BLaER1 (cell line): ENCODE measurements at regions not wholly inside any gene's neighbourhood (a gene's known extent, or its start where the extent isn't known, plus 50 kb on each side); places are given as distances from the start of the nearest gene placed in this dataset.

Experiments
- H3K27ac ChIP-seq: shearing (Covaris generic); formaldehyde crosslinking; 2 replicates; pipeline ENCODE4 v1.8.1; 2022
- H3K27me3 ChIP-seq: shearing (Covaris generic); formaldehyde crosslinking; 2 replicates; pipeline ENCODE4 v1.8.1; 2022
- H3K36me3 ChIP-seq: shearing (Covaris generic); formaldehyde crosslinking; 2 replicates; pipeline ENCODE4 v1.8.1; 2022
- H3K4me1 ChIP-seq: shearing (Covaris generic); formaldehyde crosslinking; 2 replicates; pipeline ENCODE4 v1.8.1; 2022
- H3K4me2 ChIP-seq: shearing (Covaris generic); formaldehyde crosslinking; 2 replicates; pipeline ENCODE4 v1.8.1; 2022
- H3K4me3 ChIP-seq: shearing (Covaris generic); formaldehyde crosslinking; 2 replicates; pipeline ENCODE4 v1.8.1; 2022
- H3K9ac ChIP-seq: shearing (Covaris generic); formaldehyde crosslinking; 2 replicates; pipeline ENCODE4 v1.8.1; 2022
- H3K9me3 ChIP-seq: shearing (Covaris generic); formaldehyde crosslinking; 2 replicates; pipeline ENCODE4 v1.8.1; 2022
- H4K20me1 ChIP-seq: shearing (Covaris generic); formaldehyde crosslinking; 2 replicates; pipeline ENCODE4 v1.8.1; 2022
- Cebpa-rat ChIP-seq: shearing (Covaris generic); IDR thresholded peaks from 2 replicates; pipeline ENCODE4 v1.8.1; 2022

DNA sequence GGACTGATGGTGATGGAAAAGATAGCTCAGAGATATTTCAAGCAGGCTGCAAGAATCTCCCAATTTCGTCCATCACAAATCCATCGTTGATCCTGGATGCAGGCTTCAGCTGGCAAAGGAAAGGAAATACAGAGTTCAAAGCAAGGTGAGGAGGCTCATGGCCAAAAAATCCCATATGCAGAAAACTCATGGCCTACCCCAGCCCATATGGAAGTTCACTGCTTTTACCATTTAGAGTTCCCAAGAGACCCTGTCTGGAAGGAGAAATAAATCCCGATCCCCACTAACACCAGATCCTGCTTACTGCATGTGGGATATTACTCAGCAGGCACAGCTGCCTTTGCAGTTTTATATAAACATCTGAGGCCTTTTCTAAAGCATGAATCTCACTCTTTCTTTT, 412.9 kb upstream of the SPRY2 start:
- Histone ChIP-seq H3K4me2 (no peak overlapping the region), H3K9me3 (peaks cover 4% of the 10 kb centered on the region; the same call in 1 of the 2 replicates), H3K27me3 (no peaks in the 10 kb centered on the region), H3K4me3 (no peak overlapping the region), H3K36me3 (no peaks in the 10 kb centered on the region), H3K27ac (no peak overlapping the region), H3K4me1 (no peaks in the 10 kb centered on the region), H4K20me1 (no peaks in the 10 kb centered on the region), H3K9ac (no peak overlapping the region)
- TF ChIP-seq Cebpa-rat, result no peak

DNA sequence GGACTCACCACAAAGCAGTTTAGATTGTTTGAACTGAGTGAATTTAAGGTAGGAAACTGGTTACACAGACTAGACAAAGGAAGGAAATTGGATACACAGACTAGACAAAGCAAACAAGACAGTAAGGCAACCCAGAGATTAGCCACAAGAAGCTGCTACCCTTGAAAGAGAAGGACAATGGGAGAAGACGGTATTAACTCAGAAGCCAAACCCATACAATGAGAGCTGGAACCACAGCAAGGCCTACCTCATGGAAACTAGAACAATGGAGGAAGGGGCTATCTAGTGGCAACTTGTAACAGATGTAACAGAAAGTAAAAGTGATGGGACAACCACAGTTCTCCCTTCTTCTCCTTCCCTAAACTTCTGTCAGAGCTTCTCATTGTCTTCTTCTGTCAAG, 410.9 kb upstream of the SPRY2 start:
- no peak overlapping the region for H3K27ac ChIP-seq
- no peak for TF ChIP-seq Cebpa-rat
- H3K4me1 ChIP-seq, result no peaks in the 10 kb centered on the region
- no peaks in the 10 kb centered on the region for H3K27me3 ChIP-seq
- no peak overlapping the region for H3K4me2 ChIP-seq
- no peaks in the 10 kb centered on the region for H3K9me3 ChIP-seq
- no peak overlapping the region for H3K4me3 ChIP-seq
- H3K36me3 ChIP-seq, result no peaks in the 10 kb centered on the region
- no peaks in the 10 kb centered on the region for H4K20me1 ChIP-seq
- no peak overlapping the region for H3K9ac ChIP-seq

DNA sequence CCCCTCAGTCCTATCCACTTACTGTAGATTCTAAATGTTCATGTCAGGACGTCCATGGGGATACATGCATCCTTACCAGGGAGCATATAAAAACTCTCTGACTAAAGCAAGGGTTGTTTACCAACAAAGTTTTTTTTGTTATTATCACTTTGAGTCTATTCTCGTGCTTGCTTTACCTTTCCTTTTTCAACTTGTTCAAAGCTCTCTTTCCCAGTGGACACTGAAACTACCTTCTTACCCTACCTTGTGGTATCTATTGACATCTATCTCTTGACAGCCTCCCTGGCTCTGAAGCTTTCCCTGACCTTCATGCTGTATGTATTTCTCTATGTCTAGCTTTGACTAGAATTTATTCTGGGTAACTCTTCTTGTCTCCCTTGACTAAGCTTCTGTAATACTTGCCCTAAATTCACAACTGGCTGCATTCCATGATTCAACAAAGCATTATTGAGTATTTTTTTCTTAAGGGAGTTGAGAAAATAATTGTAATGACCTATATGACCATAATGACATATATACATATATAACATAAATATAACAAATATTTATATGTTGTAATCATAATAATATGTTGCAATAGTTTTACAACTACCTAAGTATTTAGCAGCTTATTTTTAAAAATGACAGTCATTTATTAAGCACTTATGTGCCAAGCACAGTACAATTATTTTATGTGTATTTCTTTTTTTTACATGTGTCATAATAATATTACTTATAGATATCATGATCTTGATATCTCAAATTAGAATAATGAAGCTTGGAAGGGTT, 403.4 kb upstream of the SPRY2 start:
- Histone ChIP-seq H3K4me1 (no peaks in the 10 kb centered on the region), H3K4me3 (no peak overlapping the region), H4K20me1 (no peaks in the 10 kb centered on the region), H3K9me3 (no peaks in the 10 kb centered on the region), H3K4me2 (no peak overlapping the region), H3K36me3 (no peaks in the 10 kb centered on the region), H3K9ac (no peak overlapping the region), H3K27me3 (no peaks in the 10 kb centered on the region), H3K27ac (no peak overlapping the region)
- TF ChIP-seq Cebpa-rat, result no peak

DNA sequence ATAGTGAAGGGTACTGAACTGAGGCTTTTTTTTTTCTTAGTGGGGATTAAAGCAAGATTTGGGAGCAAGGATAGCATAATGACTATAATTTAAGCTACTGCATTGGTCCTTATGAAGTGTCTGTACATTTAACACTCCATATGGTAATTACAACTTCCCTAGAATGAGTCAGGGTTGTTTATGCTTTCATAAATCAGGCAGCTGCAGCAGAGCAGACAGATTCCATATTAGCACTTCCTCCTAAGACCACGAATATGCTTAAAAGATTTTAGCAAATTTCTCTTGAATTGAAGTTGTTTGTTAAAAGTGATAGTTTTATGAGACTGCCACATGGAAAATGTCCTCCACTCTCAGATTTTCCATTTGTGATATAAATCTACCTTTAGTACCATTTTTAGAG, 401.1 kb upstream of the SPRY2 start:
- no peaks in the 10 kb centered on the region for H4K20me1 ChIP-seq
- H3K4me3 ChIP-seq, result no peak overlapping the region
- no peak overlapping the region for H3K9ac ChIP-seq
- no peaks in the 10 kb centered on the region for H3K9me3 ChIP-seq
- H3K4me2 ChIP-seq, result no peak overlapping the region
- no peaks in the 10 kb centered on the region for H3K4me1 ChIP-seq
- no peak for TF ChIP-seq Cebpa-rat
- no peaks in the 10 kb centered on the region for H3K27me3 ChIP-seq
- no peak overlapping the region for H3K27ac ChIP-seq
- H3K36me3 ChIP-seq, result no peaks in the 10 kb centered on the region

DNA sequence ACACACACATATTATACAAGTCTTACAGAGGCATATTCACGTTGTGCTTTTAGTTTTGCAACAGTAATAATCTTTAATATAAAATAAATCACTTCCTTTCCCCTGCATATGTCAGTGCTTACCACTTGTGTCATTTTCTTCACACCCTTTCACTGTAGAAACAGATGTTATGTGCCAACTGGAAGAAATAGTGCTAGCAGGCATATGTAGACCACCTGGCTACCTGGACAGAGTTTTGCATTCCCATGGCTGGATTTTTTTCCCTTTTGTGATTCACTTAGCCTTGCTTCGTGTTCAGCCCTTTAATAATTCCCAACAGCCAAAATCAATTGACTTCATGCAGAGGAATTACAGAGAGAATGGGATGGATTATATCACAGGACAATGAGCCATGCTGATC, 399.1 kb upstream of the SPRY2 start:
- Histone ChIP-seq H3K4me3 (no peak overlapping the region), H3K4me2 (no peak overlapping the region), H4K20me1 (no peaks in the 10 kb centered on the region), H3K9ac (no peak overlapping the region), H3K27me3 (no peaks in the 10 kb centered on the region), H3K4me1 (no peaks in the 10 kb centered on the region), H3K27ac (no peak overlapping the region), H3K36me3 (no peaks in the 10 kb centered on the region), H3K9me3 (no peaks in the 10 kb centered on the region)
- no peak for TF ChIP-seq Cebpa-rat

DNA sequence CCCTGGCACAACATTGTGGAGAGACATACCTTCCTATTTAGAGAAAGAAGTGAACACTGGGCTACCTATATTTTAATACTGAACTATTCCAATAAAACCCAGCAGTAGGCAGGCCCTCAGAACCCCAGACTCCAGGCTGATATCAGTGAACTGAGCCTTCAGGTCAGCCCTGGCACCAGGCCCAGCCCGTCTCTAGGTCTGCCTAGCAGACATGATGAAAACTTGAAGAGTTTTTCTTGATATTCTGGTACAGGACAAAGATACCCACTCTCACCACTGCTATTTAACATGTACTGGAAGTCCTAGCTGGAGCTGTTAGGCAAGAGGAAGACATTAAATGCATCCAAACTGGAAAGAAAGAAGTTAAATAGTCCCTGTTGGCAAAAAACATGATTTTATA, 396.6 kb upstream of the SPRY2 start:
- no peak for TF ChIP-seq Cebpa-rat
- no peaks in the 10 kb centered on the region for H3K4me1 ChIP-seq
- no peaks in the 10 kb centered on the region for H3K36me3 ChIP-seq
- no peaks in the 10 kb centered on the region for H3K27me3 ChIP-seq
- no peak overlapping the region for H3K4me2 ChIP-seq
- no peak overlapping the region for H3K27ac ChIP-seq
- H4K20me1 ChIP-seq, result no peaks in the 10 kb centered on the region
- H3K4me3 ChIP-seq, result no peak overlapping the region
- H3K9ac ChIP-seq, result no peak overlapping the region
- H3K9me3 ChIP-seq, result no peaks in the 10 kb centered on the region

DNA sequence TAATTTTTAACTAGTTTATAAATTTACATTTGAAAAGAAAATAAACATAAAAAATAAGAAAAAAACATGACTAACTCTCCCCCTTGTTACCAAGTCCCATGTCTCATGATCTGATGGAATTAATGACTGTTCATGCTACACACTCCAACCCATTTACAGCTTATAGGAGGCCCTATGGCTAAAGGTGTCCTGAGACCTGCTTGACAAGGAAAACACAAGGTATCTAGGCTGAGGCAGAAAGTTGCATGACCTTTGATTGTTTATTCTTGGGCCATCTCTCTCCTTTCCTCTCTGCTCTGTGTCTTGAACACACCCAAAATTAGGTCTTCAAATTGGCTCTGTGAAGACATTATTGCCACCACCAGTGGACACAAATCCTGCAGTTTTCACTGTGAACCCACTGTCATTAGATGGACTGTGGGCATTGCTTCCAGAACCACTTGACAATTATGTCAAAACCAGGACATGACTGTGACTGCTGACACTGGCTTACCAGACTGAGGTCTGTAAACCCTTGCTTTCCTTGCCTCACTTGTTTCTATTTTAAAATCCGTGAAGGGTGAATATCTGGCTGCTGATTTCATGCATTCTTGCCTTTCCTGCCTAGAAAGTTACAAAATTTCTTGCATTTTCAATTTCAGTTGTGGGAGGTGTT, 386.5 kb upstream of the SPRY2 start:
- TF ChIP-seq Cebpa-rat, result no peak

DNA sequence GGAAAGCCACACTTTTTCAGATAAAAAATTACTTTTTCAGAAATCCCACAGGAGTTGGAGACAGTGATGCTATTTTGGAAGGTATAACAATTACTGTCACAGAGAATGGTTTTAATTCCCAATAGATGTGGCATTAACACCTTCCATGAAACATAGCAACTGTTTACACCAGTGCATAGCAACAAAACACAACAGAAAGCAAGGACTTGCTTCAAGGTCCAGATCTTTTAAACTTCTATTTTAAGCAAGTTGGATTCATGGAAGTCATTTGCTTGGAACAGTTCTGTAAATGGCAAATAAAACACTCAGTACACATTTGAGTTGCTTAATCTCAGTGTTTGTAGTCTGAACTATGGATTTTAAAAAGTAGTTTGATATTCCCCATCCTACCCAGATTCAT, 385.9 kb upstream of the SPRY2 start:
- H3K4me2 ChIP-seq, result no peak overlapping the region
- H3K36me3 ChIP-seq, result no peaks in the 10 kb centered on the region
- H3K9me3 ChIP-seq, result no peaks in the 10 kb centered on the region
- H4K20me1 ChIP-seq, result no peaks in the 10 kb centered on the region
- no peak overlapping the region for H3K9ac ChIP-seq
- H3K27ac ChIP-seq, result no peak overlapping the region
- H3K27me3 ChIP-seq, result no peaks in the 10 kb centered on the region
- H3K4me3 ChIP-seq, result no peak overlapping the region
- H3K4me1 ChIP-seq, result no peaks in the 10 kb centered on the region; the same call in 1 of the 2 replicates
- no peak for TF ChIP-seq Cebpa-rat

More for the DNA sequence above, 386.5 kb upstream of the SPRY2 start:
- no peaks in the 10 kb centered on the region for H4K20me1 ChIP-seq
- no peaks in the 10 kb centered on the region for H3K9me3 ChIP-seq
- no peaks in the 10 kb centered on the region for H3K27me3 ChIP-seq
- no peaks in the 10 kb centered on the region for H3K36me3 ChIP-seq
- H3K9ac ChIP-seq, result no peak overlapping the region
- no peak overlapping the region for H3K4me3 ChIP-seq
- H3K27ac ChIP-seq, result no peak overlapping the region
- no peaks in the 10 kb centered on the region; the same call in 1 of the 2 replicates for H3K4me1 ChIP-seq
- H3K4me2 ChIP-seq, result no peak overlapping the region

DNA sequence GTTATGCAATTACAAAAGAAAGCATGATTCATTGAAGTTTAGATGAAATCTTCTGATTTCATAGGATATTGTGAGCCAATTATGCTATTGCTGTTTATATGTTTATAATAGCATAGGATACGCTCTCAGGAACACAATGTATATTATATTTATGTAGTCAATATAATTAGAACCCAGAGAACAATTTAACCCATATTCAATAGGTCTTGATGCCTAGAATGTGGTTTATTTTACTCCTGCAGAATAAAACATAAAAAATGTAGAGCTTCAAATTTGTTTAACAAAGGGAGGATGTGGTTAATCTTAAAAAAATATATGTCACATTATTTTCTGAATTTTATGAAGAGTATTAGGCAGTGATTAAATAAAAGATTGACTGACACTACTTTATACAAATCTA, 380.8 kb upstream of the SPRY2 start:
- Histone ChIP-seq H3K27me3 (no peaks in the 10 kb centered on the region), H3K4me3 (no peak overlapping the region), H3K36me3 (no peaks in the 10 kb centered on the region), H3K27ac (no peak overlapping the region), H3K9me3 (no peaks in the 10 kb centered on the region), H4K20me1 (no peaks in the 10 kb centered on the region), H3K4me2 (no peak overlapping the region), H3K9ac (no peak overlapping the region), H3K4me1 (peaks cover 5% of the 10 kb centered on the region)
- TF ChIP-seq Cebpa-rat, result no peak

DNA sequence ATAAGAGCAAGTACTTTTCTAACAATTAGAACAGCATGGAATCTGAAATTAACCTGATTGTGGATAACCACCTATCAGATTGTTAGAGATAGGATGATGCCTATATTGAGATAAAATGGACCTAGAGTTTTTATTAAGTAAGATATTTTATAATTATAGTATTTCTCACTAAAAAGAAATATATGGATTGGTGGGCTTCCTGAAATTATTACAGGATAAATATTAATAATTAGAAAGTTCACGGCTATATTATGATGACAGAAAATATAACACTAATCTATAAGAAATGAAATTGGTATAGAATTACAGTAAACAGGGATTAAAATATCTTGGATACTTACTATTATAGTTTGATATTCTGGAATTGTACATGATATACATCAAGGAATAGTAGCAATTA, 378.0 kb upstream of the SPRY2 start:
- no peaks in the 10 kb centered on the region for H3K27me3 ChIP-seq
- H3K4me3 ChIP-seq, result no peak overlapping the region
- H4K20me1 ChIP-seq, result no peaks in the 10 kb centered on the region
- peaks cover 15% of the 10 kb centered on the region for H3K4me1 ChIP-seq
- no peaks in the 10 kb centered on the region for H3K36me3 ChIP-seq
- H3K4me2 ChIP-seq, result no peak overlapping the region
- H3K9ac ChIP-seq, result no peak overlapping the region
- no peak for TF ChIP-seq Cebpa-rat
- no peak overlapping the region for H3K27ac ChIP-seq
- no peaks in the 10 kb centered on the region for H3K9me3 ChIP-seq
